ENCODE measurements at regions not wholly inside any gene's neighbourhood (a gene's known extent, or its start where the extent isn't known, plus 50 kb on each side); places are given as distances from the start of the nearest gene placed in this dataset.
A peak's percentile ranks its signal among the peaks of the same experiment; 100 is the strongest.

- DNase-seq (peak in 4 of 14 experiments; percentile 8 to 67 (median 62)), ATAC-seq (ENCODE audit: poor library complexity) (peak; percentile 77)
- CTCF ChIA-PET = interaction anchor here (0.7 to 1.5 kb wide), 3 partner anchors 8 to 434 kb away, joined by 3 to 4 read pairs (median 3); no protein-coding TSS in a partner anchor
- Mint-ChIP-seq H3K4me1 (ENCODE audit: low read depth) (peaks cover 28% of the 10 kb centered on the region), H3K36me3 (ENCODE audit: low read depth) (no peaks in the 10 kb centered on the region), H3K4me3 (peak overlapping the region; percentile 82), H3K9me3 (no peaks in the 10 kb centered on the region), H3K27ac (peak overlapping the region; percentile 89), H3K27me3 (no peaks in the 10 kb centered on the region)
- no peak for TF ChIP-seq CTCF (IDR thresholded peaks at IDR 0.05)
- POLR2A ChIA-PET = interaction anchor here (0.6 to 1.6 kb wide), 13 partner anchors 10 to 585 kb away, joined by 3 to 9 read pairs (median 4); no protein-coding TSS in a partner anchor
- Histone ChIP-seq H3K27ac (ENCODE audit: low read depth in 1 of 2, low read length in 2 of 2) (peak overlapping the region; percentile 41 to 71), H3K9me3 (ENCODE audit: control insufficient read depth in 1 of 2, insufficient read depth in 1 of 2, low read length in 2 of 2) (no peaks in the 10 kb centered on the region), H3K27me3 (ENCODE audit: control insufficient read depth in 1 of 2, insufficient read depth in 2 of 2, low read length in 2 of 2) (no peaks in the 10 kb centered on the region), H3K4me1 (ENCODE audit: insufficient read depth, low read length) (peaks cover 5% of the 10 kb centered on the region), H3K4me3 (ENCODE audit: low read length) (peak overlapping the region; percentile 58), H3K36me3 (ENCODE audit: insufficient read depth, low read length) (no peaks in the 10 kb centered on the region)
- intact Hi-C loops (cut with DNase I, micrococcal nuclease) = loop anchor here (1.0 to 5.0 kb wide), 3 partner anchors 76 to 434 kb away; no protein-coding TSS in a partner anchor
Measured at GRCh38 chr6:151690768-151691562, 116.5 kb upstream of the ESR1 start.

- H3K4me3 ChIP-seq (ENCODE audit: low read length) = no peak overlapping the region
- peaks cover 5% of the 10 kb centered on the region for H3K4me1 ChIP-seq (ENCODE audit: insufficient read depth, low read length)
- intact Hi-C loops (cut with DNase I, micrococcal nuclease) = loop anchor here in 1 of 2 experiments (5.0 kb wide), 1 partner anchor 75 kb away; no protein-coding TSS in a partner anchor
- Mint-ChIP-seq H3K27me3 (no peaks in the 10 kb centered on the region), H3K4me1 (ENCODE audit: low read depth) (peaks cover 28% of the 10 kb centered on the region), H3K4me3 (peak overlapping the region; percentile 60), H3K9me3 (no peaks in the 10 kb centered on the region), H3K36me3 (ENCODE audit: low read depth) (no peaks in the 10 kb centered on the region), H3K27ac (peak overlapping the region; percentile 89)
- no peak for ATAC-seq (ENCODE audit: poor library complexity)
- ChIA-PET POLR2A (no interaction called here), CTCF (no interaction called here)
- H3K9me3 ChIP-seq (ENCODE audit: control insufficient read depth in 1 of 2, insufficient read depth in 1 of 2, low read length in 2 of 2) = no peaks in the 10 kb centered on the region
- DNase-seq = no peak
- no peaks in the 10 kb centered on the region for H3K36me3 ChIP-seq (ENCODE audit: insufficient read depth, low read length)
- no peak overlapping the region for H3K27ac ChIP-seq (ENCODE audit: low read depth in 1 of 2, low read length in 2 of 2)
- TF ChIP-seq CTCF (IDR thresholded peaks at IDR 0.05) = no peak
- no peaks in the 10 kb centered on the region for H3K27me3 ChIP-seq (ENCODE audit: control insufficient read depth in 1 of 2, insufficient read depth in 2 of 2, low read length in 2 of 2)
Measured at GRCh38 chr6:151692216-151692615, 115.3 kb upstream of the ESR1 start.

GRCh38 chr6:151693366-151693765, 114.1 kb upstream of the ESR1 start:
- CTCF ChIA-PET = no interaction called here
- no peaks in the 10 kb centered on the region for H3K27me3 Mint-ChIP-seq

More at GRCh38 chr6:151693366-151693765, 114.1 kb upstream of the ESR1 start:
- TF ChIP-seq CTCF (IDR thresholded peaks at IDR 0.05) = no peak
- no peak overlapping the region for H3K27ac Mint-ChIP-seq
- intact Hi-C loops (cut with DNase I, micrococcal nuclease) = loop anchor here in 1 of 2 experiments (5.0 kb wide), 1 partner anchor 74 kb away; no protein-coding TSS in a partner anchor
- no peak overlapping the region for H3K4me3 ChIP-seq (ENCODE audit: low read length)
- H3K36me3 ChIP-seq (ENCODE audit: insufficient read depth, low read length) = no peaks in the 10 kb centered on the region
- no peak for DNase-seq
- H3K27me3 ChIP-seq (ENCODE audit: control insufficient read depth in 1 of 2, insufficient read depth in 2 of 2, low read length in 2 of 2) = no peaks in the 10 kb centered on the region
- no peak for ATAC-seq (ENCODE audit: poor library complexity)
- H3K9me3 Mint-ChIP-seq = no peaks in the 10 kb centered on the region
- POLR2A ChIA-PET = no interaction called here
- no peaks in the 10 kb centered on the region for H3K36me3 Mint-ChIP-seq (ENCODE audit: low read depth)
- peaks cover 5% of the 10 kb centered on the region for H3K4me1 ChIP-seq (ENCODE audit: insufficient read depth, low read length)
- peak overlapping the region; percentile 46 for H3K4me3 Mint-ChIP-seq
- no peak overlapping the region for H3K27ac ChIP-seq (ENCODE audit: low read depth in 1 of 2, low read length in 2 of 2)
- peaks cover 0 to 3% of the 10 kb centered on the region in 2 experiments for H3K9me3 ChIP-seq (ENCODE audit: control insufficient read depth in 1 of 2, insufficient read depth in 1 of 2, low read length in 2 of 2)
- H3K4me1 Mint-ChIP-seq (ENCODE audit: low read depth) = peaks cover 28% of the 10 kb centered on the region

All from CD4-positive, alpha-beta T cell (primary cell).